Stimulated activated CD8-positive, alpha-beta memory T cell treated with anti-CD3 and anti-CD28 coated beads, Interleukin-2, amount 100 ng/mL, for 1 hour (primary cell): ENCODE measurements at regions not wholly inside any gene's neighbourhood (a gene's known extent, or its start where the extent isn't known, plus 50 kb on each side); places are given as distances from the start of the nearest gene placed in this dataset.

ENCODE experiments used
- DNase-seq, 2 donors: peaks; one replicate each; pipeline ENCODE4 v3.0.0-alpha.2; 2020; ENCODE audit warnings: low read depth in 2 of 2

DNA sequence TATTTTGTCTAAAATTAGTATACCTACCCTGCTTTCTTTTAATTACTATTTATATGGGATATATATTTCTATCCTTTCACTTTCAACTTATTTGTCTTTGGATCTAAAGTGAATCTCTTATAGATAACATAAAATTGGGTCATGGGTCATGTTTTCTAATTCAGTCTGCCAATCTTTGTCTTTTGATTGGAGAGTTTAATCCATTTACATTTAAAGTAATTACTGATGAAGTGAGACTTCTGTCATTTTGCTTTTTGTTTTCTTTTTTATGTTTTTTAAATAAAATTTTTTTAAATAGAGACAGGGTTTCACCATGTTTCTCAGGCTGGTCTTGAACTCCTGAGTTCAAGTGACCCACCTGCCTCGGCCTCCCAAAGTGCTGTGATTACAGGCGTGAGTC is 50.5 kb upstream of the PRDM1 start:
- no peak for DNase-seq

DNA sequence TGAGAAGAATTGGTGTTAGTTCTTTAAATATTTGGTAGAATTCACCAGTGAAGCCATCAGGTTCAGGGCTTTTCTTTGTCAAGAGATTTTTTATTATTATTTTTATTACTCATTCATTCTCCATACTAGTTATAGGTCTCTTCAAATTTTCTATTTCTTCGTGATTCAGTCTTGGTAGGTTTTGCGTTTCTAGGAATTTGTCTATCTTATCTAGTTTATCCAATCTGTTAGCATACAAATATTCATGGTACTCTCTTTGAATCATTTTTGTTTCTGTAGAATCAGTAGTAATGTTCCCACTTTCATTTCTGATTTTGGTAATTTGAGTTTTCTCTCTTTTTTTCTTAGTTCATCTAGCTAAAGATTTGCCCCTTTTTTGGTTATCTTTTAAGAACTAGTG is 52.3 kb upstream of the PRDM1 start:
- DNase-seq: no peak

DNA sequence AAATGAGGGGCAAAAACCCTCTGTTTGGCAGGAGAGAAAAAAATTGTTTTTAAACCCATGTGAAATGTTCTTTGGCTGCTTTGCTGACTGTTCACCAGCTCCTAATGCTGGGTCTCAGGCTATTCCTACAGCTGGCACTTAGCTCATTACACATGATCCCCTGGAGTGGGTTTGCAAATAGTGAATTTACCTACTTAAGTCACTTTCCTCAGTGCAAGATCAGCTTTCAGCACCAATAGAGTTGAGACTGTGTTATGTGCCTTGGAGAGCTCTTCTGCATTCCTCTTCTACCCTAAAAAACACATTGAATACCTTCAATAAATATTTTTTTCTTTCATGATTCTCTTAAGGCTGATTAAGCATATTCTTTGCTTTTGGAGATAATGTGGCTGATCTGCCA is 58.4 kb upstream of the PRDM1 start:
- DNase-seq: no peak

DNA sequence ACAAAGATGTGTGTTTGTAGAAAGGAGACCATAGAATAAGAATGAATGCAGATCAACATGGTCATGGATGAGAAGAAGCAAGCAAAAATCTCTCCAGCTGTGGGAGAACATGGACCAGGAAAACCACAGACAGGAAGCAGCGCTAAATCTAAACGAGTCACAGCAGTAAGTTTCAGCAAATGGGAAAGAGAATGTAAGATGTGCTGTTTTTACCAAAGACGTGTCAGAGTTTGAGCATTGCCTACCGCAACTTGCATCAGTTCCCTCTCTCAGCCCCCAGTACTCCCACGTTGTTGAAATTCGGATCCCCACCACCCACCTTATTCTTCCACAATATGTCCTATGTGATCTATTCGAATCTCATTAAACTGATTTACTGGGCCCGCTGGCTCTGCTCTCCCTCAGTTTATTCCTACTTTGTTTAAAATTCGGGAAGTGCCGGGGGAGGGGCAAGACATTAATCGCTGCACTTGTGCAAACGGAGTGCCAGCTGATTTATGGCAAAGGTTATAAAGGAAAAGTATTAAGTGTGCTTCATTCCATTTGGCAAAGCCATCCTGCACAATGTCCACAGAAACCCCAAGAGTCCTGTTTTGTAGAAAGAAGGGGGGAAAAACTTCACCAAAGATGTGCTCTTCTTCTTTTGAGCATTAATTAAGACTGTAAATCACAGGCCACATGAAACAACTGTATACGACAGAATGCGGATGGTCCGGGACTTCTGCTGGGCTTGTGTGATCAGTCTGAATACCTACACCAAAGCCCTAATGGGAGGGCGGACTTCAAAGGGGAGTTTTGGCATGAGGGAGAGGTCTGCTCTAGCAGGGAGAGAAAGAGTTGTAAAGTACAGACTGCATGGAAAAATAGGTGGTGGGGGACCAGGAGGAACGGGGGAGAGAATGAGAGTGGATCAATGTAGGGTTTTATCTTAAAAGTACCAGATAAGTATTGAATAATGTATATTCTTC is 59.1 kb upstream of the PRDM1 start:
- no peak for DNase-seq

DNA sequence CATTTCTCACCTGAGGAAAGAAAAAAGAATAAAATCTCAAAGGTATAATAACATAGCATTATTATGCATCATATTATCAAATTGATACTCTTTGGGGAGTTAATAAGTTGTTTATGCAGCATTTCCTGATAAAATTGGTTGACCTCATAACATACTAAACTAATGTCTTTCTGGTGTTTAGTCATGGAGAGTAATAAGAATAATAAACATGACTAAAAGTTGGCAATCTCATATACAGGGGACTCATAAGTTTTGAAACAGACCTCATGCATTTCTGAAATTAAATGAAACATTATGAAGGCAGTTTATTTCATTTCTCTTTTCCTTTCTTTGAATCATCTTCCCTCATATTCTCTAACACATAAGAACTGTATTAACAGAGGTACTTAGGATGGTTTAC is 60.5 kb upstream of the PRDM1 start:
- no peak for DNase-seq

DNA sequence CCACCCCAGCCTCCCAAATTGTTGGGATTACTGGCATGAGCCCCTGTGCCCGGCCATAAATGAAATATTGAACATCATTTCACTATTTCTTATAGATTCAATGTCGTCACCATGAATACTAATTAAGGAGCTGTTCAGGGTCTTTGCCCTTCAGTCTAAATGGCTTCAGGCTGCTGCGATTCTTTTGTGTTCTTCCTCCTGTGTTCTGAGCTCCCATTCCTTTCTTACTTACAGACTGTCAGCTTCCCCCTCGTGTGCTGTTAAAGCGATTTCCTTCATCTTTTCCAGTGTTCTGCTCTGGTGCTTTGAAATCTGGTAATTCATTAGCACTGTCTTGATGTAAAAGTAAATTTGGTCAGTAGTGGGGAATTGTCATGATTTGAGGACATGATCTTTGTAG is 63.3 kb upstream of the PRDM1 start:
- no peak for DNase-seq

DNA sequence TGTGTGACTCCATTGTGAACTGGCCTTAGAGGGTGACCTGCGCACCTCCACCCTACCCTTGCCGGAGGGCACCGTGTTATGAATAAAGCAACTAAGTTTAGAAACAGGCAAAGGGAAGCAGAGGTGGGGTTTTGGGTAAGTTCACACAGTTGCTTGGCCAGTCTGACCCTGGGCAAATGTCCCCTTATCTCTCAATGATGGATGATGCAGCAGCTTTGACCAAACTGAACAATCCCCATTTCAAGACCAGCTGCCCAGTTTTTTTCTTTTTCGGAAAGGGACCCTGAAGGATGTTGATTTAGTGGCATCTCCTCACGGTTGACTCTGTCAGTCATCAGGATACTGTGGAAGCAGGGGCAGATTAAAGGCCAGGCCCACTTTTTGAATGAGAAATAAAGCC is 68.7 kb upstream of the PRDM1 start:
- no peak for DNase-seq

DNA sequence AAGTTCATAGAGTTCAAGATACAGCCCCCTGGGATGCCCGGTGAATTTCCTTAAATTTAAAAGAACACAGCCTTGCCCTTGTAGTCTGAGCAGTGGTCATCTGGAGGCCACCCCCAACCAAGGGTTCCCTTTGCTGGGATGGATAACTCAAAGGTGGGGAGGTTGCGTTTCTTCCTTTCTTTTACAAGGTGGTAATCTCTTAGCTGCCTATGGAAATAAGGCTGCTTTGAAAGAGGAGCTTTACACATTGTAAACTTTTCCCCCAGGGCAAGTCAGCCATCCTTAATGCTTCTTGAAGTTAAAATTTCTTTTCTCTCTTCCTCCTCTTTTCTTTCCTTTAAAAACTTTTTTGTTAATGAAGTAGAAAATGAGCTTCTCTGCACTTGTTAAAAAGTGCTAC is 71.2 kb upstream of the PRDM1 start:
- no peak for DNase-seq

DNA sequence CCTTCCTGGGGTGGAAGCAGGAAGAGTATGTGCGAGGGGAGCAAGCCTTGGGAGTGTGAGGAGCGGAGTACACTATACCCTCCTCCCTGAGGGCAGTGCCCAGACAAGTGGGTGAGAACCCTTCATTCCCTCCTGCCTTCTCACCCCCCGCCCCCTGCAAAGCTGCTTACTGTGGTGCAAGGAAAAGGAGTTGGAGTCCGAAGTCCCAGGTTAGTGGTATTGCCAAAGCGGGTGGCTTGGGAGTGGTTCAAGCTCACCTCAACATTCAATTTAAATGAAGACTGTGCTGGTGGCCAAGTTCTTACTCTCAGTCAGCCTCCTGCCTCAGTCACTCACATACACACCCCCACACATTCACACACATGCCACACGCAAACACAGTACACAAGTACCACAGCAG is 74.7 kb upstream of the PRDM1 start:
- no peak for DNase-seq

DNA sequence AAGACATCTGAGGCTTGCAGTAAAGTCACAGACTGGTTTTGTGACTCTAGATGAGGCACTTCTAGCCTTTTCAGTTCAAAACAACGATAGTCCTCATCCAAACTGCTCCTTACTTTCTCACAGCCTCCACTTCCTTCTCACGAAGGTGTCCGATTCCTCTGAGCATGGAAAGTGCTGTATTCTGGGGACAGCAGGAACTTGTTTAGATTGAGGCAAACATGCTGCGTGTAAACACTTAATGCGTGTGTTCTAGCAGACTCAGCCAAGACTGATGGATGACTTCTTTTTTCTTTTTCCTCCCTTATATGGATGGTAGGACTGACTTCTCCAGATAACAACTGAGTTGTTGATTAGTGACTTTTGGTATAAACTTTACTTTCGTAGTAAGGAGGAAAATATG is 80.2 kb upstream of the PRDM1 start:
- DNase-seq: no peak

DNA sequence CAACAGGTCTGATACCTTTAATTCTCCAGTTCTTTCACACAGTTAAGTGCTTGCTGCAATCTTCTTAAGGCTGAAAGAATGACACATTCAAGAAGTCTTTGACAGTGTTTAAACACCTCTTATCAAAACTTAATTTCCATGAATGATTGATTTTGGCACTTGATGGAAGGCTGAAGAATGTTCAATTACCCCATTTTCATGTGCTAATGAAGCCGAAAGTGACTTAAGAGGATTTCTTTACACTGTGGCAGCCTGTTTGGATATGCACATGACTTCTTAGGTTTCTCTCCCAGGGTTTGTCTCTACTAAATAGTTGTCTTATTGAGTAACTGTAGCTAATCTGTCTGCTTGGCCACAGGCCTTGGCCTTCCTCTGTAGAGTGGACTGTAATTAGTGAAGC is 81.1 kb upstream of the PRDM1 start:
- no peak for DNase-seq

DNA sequence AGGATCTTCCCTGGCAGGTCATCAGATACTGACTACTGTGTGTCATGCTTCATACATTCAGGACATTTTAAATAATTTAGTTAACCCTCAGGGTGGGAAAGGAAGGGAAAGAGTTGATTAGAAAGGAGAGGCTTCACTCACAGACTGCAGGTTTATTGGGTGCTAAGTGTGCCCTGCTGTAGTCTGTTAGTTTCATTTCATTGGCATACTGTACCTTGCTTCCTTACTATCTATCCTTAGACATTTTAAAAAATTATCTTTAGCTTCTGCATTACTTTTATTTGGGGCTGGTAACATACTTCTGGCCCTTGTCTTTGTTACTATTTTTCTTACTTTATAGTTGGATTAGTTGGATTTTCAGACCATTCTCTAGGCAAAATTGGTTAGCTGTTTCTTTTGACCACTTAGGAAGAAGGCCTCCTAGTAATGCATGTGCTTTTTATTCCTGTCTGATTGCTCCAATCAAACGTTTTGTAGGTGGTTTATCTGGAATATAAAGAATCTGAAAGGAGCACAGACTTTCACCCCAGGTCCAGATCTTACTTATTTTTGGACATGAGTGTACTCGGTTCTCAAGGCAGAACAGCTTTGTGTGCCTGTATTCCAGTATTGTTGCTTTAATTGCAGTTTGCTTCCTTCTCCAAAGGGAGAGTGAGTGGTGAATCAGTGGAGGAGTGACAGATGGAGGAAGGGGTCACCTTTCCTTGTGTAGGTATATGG is 82.7 kb upstream of the PRDM1 start:
- no peak for DNase-seq

DNA sequence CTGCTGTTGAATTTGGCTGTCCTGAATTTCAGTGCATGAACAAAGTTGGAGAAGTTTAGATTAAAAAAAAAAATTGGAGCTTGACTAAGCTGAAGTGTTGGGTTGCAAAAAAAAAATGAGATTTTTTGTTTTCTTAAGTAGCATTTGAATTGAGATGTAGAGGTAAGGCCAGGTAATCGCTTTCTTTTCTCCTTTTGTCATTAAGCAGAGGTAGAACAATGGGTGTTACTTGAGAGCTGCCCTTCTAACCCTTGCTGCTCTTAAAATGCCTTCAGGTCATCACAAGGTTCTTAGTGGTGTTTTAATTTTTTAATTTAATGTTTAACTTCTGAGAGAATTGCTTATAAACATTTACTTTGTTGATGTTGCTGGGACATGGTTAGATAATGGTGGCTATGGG is 84.1 kb upstream of the PRDM1 start:
- no peak for DNase-seq

DNA sequence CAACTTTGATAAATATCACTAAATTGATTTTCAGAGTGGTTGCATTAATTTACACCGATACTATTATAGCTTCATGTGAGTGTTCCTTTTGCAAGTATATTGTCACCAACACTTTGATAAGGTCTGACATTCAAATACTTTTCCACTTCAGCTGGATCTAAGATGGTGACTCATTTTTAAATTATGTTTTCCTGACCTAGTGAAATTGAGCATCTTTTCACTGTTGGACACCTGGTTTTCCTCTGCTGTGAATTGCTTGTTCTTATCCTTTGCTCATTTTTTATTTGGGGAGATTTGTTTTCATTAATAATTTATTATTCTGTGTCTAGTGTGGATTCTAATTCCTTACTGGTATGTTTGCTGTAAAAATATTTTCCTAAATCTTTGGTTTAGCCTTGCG is 85.2 kb upstream of the PRDM1 start:
- DNase-seq: no peak

DNA sequence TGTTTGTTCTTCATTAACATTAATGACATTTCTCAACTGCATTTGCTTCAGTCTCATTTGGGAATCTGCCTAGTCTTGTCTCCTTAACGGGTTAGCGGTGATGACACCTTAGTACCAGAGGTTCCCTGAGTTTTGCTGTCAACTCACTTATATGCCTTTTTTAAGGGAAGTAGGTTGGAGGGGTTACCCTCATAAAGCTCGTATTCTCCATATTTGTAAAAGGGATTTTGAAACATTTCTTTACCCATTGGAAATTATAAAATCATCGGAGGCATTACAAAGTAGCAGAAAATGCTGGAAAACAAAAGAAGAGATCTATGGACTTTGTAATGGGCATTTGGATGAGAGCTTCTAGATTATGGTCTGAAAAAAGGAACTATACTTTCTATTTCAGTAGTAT is 88.7 kb upstream of the PRDM1 start:
- no peak for DNase-seq

DNA sequence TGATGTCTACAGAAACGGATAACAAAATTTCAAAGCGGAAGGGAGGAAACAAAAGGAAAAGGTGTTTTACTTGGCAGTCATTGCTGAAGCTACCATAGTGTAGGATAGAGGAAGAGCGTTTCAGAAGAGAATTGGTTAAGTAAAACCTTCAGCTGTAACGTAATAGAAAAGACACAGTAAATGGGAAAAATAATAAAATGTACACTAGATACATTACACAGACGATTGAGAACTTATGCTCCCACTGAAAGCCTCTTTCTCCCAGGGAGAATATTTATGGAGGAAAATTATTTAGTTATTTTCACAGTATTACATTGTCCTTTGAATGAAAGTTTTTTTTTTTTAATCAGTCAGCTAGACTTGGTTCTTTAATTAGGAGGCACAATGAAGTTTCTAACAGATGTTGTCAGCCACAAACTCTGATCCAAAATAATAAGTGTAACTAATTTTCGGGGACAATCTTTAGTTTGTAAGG is 90.7 kb upstream of the PRDM1 start:
- DNase-seq: no peak

DNA sequence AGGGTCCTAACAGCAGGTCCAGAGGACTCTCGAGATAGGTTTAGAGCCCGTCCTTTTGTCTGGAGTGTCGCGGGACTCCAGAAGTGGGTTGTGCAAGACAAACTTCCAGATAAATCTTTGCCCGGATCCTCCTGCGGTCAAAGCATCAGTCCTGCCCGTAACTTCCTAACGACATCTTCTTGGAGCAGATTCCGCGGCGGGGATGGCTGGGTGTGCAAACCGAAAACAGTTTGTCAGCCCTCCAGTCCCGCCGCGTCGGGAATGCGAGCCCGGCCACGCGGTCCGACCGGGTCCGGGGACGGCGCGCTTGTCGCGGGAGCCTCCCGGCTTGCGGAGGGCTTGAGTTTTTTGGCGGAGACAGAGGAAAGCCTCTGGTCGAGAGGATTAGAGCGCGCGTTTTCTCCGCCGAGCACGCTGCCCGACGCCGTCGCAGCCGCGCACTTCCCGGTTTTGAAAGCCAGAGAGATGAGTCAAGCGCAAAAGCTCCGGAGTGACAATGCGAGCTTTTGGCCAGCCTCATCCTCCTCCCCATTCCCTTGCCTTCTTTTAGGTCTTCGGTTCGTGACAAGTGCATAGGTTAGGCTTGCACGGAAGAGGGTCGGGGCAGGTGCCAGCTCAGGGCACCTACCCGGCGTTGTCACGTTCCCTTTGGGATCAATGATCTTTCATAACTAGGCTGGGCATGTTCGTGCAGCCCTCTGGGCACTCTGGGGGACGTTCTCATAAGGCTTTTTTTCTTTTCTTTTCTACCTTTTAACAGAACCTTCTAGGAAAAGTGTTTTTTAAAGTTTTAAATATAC is 91.3 kb upstream of the PRDM1 start:
- peak in 1 of 2 donors; percentile 12 for DNase-seq

DNA sequence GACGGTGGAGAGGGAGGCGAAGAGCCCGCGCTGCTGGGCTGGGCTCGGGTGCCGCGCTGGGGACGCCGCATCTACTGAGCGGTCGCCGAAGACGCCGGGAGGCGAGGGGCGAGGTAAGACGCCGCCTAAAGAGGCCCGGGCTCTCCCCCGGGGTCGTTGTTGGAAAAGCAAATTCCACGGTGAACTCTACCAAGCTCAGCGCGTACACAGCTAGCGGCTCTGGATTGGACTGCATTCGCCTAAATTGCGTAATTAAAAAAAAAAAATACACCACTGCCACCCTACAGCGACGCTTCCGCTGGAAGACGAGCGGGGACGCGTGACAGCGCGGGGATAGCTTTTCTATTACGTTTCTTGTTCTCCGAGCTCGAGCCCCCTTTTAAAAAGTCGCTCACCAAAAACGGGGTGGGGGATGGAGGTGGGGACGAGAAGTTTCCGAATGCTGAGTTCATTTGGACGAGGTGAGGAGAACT is 92.0 kb upstream of the PRDM1 start:
- peak in 1 of 2 donors; percentile 17 for DNase-seq

DNA sequence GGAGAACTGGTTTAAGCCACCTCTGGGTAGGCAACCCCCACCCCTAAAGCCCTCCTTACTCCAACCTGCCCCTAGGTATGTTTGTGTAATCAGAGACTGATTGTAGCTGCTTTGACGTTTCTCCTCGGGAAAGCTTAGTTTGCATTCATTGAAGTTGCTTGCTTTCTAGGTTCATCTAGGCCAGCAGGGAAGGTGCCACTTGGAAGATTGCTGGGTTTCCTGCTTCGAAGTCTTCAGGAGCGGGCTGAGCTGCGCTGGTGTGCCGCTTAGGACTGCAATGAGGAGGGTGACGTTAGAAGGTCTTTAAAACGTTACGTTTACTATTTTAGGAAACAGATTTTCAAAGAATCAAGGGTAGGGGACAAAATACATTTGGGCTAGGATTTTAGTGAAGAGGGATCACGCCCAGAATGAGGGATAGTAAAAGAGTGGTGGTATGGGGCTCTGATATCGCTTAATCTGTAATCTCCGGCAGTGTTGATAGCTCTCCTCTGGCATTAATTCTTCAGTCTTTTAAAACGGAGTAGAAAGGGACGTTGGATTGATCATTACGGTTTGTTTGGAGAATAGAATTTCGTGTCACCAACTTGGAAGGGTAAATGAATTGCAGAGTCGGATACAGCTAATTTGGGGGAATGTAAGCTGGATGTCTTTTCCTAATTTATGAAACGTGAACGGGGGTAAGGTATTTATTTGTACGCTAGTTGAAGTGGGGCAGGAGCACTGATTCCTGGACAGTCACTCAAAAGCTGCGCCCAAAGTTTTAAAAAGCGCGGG is 92.6 kb upstream of the PRDM1 start:
- DNase-seq: no peak

DNA sequence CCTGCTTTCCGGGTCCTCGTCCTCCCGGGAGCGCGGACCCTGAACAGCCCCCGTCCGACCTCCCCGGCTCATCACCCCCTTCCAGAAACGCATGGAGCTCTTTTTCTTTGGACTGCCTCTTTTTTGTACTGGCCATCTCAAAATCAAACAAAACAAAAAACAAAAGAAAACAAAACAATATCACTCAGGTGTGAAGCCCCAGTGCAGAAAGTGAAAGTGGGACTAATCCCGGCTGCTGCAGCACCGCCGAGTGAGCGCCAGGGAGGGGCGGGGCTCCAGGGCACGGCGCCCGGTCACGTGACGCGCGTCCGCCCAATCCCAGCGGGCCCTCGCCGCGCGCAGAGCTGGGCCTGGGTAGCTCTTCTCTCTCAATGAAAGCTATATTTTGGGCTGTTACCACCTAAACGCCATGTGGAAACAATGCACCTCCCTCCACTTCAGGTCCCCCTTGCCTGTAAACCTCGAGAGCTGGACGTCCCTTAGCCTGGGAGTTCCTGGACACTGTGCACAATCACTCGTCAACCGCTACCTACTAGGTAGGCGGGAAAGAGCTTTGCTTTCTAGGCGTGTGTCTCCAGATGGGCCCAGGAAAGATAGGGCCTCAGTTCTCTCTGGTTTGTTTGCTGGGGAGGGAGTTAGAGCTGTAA is 93.7 kb upstream of the PRDM1 start:
- DNase-seq: peak; percentile 73 to 79
